Superior temporal gyrus (tissue), 1 donor: ENCODE measurements at regions not wholly inside any gene's neighbourhood (a gene's known extent, or its start where the extent isn't known, plus 50 kb on each side); places are given as distances from the start of the nearest gene placed in this dataset.
"Not testable (repeated sequence)": the region's sequence is repeated elsewhere in the genome, so short reads cannot be mapped to it uniquely, and the experiment has no call there.

ENCODE experiments used
- DNase-seq: peaks from one replicate; pipeline ENCODE4 v3.0.0-alpha.2; 2016; ENCODE audit errors: extremely low spot score

GRCh38 chr10:8280946-8281345 lies 226.5 kb downstream of the GATA3 start:
- DNase-seq = no peak

- DNase-seq = no peak
Observed at GRCh38 chr10:8282340-8282739, 227.9 kb downstream of the GATA3 start.

GRCh38 chr10:8283166-8283905 lies 228.8 kb downstream of the GATA3 start:
- DNase-seq = no peak

- no peak for DNase-seq
Observed at GRCh38 chr10:8283986-8284385, 229.5 kb downstream of the GATA3 start.

GRCh38 chr10:8285970-8286369 lies 231.5 kb downstream of the GATA3 start:
- not testable (repeated sequence) for DNase-seq

GRCh38 chr10:8288600-8288999 lies 234.1 kb downstream of the GATA3 start:
- DNase-seq = no peak

GRCh38 chr10:8289186-8289924 lies 234.9 kb downstream of the GATA3 start:
- DNase-seq = no peak

GRCh38 chr10:8294779-8295178 lies 240.3 kb downstream of the GATA3 start:
- no peak for DNase-seq

- no peak for DNase-seq
Observed at GRCh38 chr10:8295311-8295710, 240.8 kb downstream of the GATA3 start.

- no peak for DNase-seq
Observed at GRCh38 chr10:8296090-8296733, 241.7 kb downstream of the GATA3 start.

- DNase-seq = no peak
Observed at GRCh38 chr10:8296734-8297101, 242.2 kb downstream of the GATA3 start.

GRCh38 chr10:8297107-8297506 lies 242.6 kb downstream of the GATA3 start:
- no peak for DNase-seq

- DNase-seq = no peak
Observed at GRCh38 chr10:8297959-8298358, 243.5 kb downstream of the GATA3 start.

- DNase-seq = no peak
Observed at GRCh38 chr10:8298896-8299570, 244.5 kb downstream of the GATA3 start.

GRCh38 chr10:8300925-8301324 lies 246.4 kb downstream of the GATA3 start:
- no peak for DNase-seq

- no peak for DNase-seq
Observed at GRCh38 chr10:8301333-8301732, 246.8 kb downstream of the GATA3 start.

GRCh38 chr10:8301831-8302230 lies 247.3 kb downstream of the GATA3 start:
- DNase-seq = no peak

GRCh38 chr10:8302565-8302964 lies 248.1 kb downstream of the GATA3 start:
- DNase-seq = no peak

GRCh38 chr10:8304861-8305260 lies 250.4 kb downstream of the GATA3 start:
- DNase-seq = no peak

- DNase-seq = no peak
Observed at GRCh38 chr10:8305876-8306652, 251.6 kb downstream of the GATA3 start.

GRCh38 chr10:8306685-8307364 lies 252.3 kb downstream of the GATA3 start:
- no peak for DNase-seq
